HFFc6 (cell line): ENCODE measurements at regions not wholly inside any gene's neighbourhood (a gene's known extent, or its start where the extent isn't known, plus 50 kb on each side); places are given as distances from the start of the nearest gene placed in this dataset.
A peak's percentile ranks its signal among the peaks of the same experiment; 100 is the strongest.

Experiments
- DNase-seq: peaks from one replicate; pipeline ENCODE4 v3.0.0-alpha.2; 2018
- H3K27ac Mint-ChIP-seq: 2 replicates; pipeline ENCODE4 v1.8.0; 2020; ENCODE audit warnings: mild to moderate bottlenecking, mixed read lengths
- H3K27me3 Mint-ChIP-seq: 2 replicates; pipeline ENCODE4 v1.8.0; 2021; ENCODE audit warnings: mild to moderate bottlenecking, moderate library complexity, mixed read lengths; ENCODE audit not compliant: insufficient read depth
- H3K36me3 Mint-ChIP-seq: 2 replicates; pipeline ENCODE4 v1.8.0; 2021; ENCODE audit warnings: low read depth, mixed read lengths
- H3K4me1 Mint-ChIP-seq: 2 replicates; pipeline ENCODE4 v1.8.0; 2020; ENCODE audit warnings: low read depth, mixed read lengths
- H3K4me3 Mint-ChIP-seq: 2 replicates; pipeline ENCODE4 v1.8.0; 2020; ENCODE audit warnings: mild to moderate bottlenecking, moderate library complexity, mixed read lengths
- H3K9me3 Mint-ChIP-seq: 2 replicates; pipeline ENCODE4 v1.8.0; 2020; ENCODE audit warnings: mild to moderate bottlenecking, mixed read lengths
- TF ChIP-seq, protein P1 (sequence below): fragments of 200-600 bp; sonication (generic); IDR thresholded peaks from 2 replicates; pipeline ENCODE4 v1.5.0; 2021; ENCODE audit warnings: antibody characterized with exemption, mild to moderate bottlenecking

- Mint-ChIP-seq H3K36me3 (no peaks in the 10 kb centered on the region), H3K27me3 (no peaks in the 10 kb centered on the region; the same call in 1 of the 2 replicates), H3K4me1 (peaks cover 17% of the 10 kb centered on the region), H3K27ac (no peak overlapping the region), H3K9me3 (no peaks in the 10 kb centered on the region), H3K4me3 (no peak overlapping the region)
- no peak for DNase-seq
- TF ChIP-seq, protein P1, sequence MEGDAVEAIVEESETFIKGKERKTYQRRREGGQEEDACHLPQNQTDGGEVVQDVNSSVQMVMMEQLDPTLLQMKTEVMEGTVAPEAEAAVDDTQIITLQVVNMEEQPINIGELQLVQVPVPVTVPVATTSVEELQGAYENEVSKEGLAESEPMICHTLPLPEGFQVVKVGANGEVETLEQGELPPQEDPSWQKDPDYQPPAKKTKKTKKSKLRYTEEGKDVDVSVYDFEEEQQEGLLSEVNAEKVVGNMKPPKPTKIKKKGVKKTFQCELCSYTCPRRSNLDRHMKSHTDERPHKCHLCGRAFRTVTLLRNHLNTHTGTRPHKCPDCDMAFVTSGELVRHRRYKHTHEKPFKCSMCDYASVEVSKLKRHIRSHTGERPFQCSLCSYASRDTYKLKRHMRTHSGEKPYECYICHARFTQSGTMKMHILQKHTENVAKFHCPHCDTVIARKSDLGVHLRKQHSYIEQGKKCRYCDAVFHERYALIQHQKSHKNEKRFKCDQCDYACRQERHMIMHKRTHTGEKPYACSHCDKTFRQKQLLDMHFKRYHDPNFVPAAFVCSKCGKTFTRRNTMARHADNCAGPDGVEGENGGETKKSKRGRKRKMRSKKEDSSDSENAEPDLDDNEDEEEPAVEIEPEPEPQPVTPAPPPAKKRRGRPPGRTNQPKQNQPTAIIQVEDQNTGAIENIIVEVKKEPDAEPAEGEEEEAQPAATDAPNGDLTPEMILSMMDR = no peak
Measured at GRCh38 chr3:5270666-5271371, 83.3 kb downstream of the EDEM1 start.

GRCh38 chr3:5271372-5271683, 83.8 kb downstream of the EDEM1 start:
- Mint-ChIP-seq H3K27ac (no peak overlapping the region), H3K27me3 (no peaks in the 10 kb centered on the region; the same call in 1 of the 2 replicates), H3K4me3 (no peak overlapping the region), H3K9me3 (no peaks in the 10 kb centered on the region), H3K4me1 (peaks cover 22% of the 10 kb centered on the region), H3K36me3 (no peaks in the 10 kb centered on the region)
- no peak for DNase-seq
- TF ChIP-seq, protein P1 = no peak

DNA sequence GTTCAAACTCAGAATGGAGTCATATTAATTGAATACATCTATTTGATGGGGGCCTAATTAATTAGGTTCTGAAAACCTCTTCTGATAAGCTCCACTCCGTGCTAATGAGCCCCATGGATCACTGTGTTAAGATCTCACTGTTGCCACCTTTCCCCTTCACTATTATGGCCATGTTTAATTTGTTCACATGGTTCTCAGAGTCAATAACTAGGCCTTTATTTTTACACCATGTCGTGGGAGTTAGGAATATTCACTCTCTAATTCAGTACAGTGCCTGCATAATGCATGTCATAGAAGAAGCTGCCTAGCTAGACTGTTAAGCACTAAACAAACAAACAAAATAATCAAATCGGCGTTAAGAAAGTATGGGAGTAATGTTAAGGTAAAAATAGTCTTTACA, 84.9 kb downstream of the EDEM1 start:
- Mint-ChIP-seq H3K27ac (no peak overlapping the region), H3K4me3 (no peak overlapping the region), H3K27me3 (no peaks in the 10 kb centered on the region; the same call in 1 of the 2 replicates)

GRCh38 chr3:5274091-5274490, 86.6 kb downstream of the EDEM1 start:
- TF ChIP-seq, protein P1 = no peak
- Mint-ChIP-seq H3K36me3 (no peaks in the 10 kb centered on the region), H3K4me1 (peaks cover 28% of the 10 kb centered on the region), H3K27me3 (no peaks in the 10 kb centered on the region; the same call in 1 of the 2 replicates), H3K27ac (no peak overlapping the region), H3K4me3 (no peak overlapping the region), H3K9me3 (no peaks in the 10 kb centered on the region; the same call in 1 of the 2 replicates)
- DNase-seq = no peak

More for the DNA sequence above, 84.9 kb downstream of the EDEM1 start:
- TF ChIP-seq, protein P1 = no peak
- DNase-seq = no peak
- Mint-ChIP-seq H3K9me3 (no peaks in the 10 kb centered on the region), H3K36me3 (no peaks in the 10 kb centered on the region), H3K4me1 (peaks cover 28% of the 10 kb centered on the region)

DNA sequence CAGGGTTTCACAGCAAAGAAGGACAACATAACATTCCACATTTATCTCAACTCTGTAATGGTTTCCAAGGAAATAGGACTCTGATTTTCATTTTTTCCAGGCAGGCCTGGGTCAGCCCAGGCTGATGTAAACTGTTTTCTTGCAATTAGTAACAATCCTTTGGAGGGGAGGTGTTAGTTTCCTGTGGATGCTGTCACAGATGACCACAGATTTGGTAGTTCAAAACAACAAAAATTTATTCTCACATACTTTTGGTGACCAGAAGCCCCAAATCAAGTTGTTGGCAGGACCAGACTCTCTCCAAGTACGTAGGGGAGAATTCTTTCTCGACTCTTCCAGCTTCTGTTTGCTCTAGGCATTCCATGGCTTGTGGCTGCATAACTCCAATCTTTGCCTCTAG, 88.0 kb downstream of the EDEM1 start:
- DNase-seq = peak; percentile 58
- Mint-ChIP-seq H3K27me3 (no peaks in the 10 kb centered on the region; the same call in 1 of the 2 replicates), H3K27ac (peak overlapping the region; percentile 81), H3K9me3 (no peaks in the 10 kb centered on the region; the same call in 1 of the 2 replicates), H3K36me3 (no peaks in the 10 kb centered on the region), H3K4me3 (no peak overlapping the region), H3K4me1 (peaks cover 28% of the 10 kb centered on the region)
- TF ChIP-seq, protein P1 = no peak
